K562 (cell line): ENCODE measurements at regions not wholly inside any gene's neighbourhood (a gene's known extent, or its start where the extent isn't known, plus 50 kb on each side); places are given as distances from the start of the nearest gene placed in this dataset.

Source experiments
- ATAC-seq: fragments of 200-7000 bp; cut with Tn5 transposase; 3 replicates; pipeline ENCODE4 v1.9.1; 2020; ENCODE audit warnings: moderate library complexity
- BruUV-seq: library from RNA; stranded (reverse); fragments of 400-500 nt; replicated peaks from 2 replicates; lab custom pipeline; 2021; lab: Mats Ljungman, UMichigan
- CTCF ChIA-PET: fragments of 300-600 bp; formaldehyde crosslinking; extraction: SDS; loops from one replicate; lab custom pipeline; 2021; ENCODE audit warnings: low intra/inter-chr PET ratio; lab: Yijun Ruan, JAX
- POLR2A ChIA-PET: fragments of 300-600, 350-650 bp; sonication (Branson Sonifier 250); formaldehyde crosslinking; extraction: SDS; loops from one replicate; lab custom pipeline; 2021; ENCODE audit warnings: antibody characterized with exemption, inconsistent platforms; lab: Yijun Ruan, JAX
- DNase-seq, 4 experiments: peaks; one replicate each; pipeline versions ENCODE4 v3.0.0 to v3.0.0-alpha.2; 2011 to 2018; ENCODE audit warnings: low spot score in 3 of 4, mixed read lengths in 3 of 4; ENCODE audit errors: extremely low read depth in 1 of 4
- FAIRE-seq: peaks from 2 replicates; lab custom pipeline; 2011; peaks lifted over from hg19 to GRCh38; lab: Jason Lieb, UNC
- H2AFZ ChIP-seq: 2 replicates; pipeline ENCODE4 v1.6.0; 2011; ENCODE audit warnings: low read depth, low read length, control low read depth, inconsistent platforms
- H3K27ac ChIP-seq: fragments of 200-600 bp; 3 replicates; pipeline ENCODE4 v1.8.0; 2011; ENCODE audit warnings: low read depth, mild to moderate bottlenecking, control low read depth, inconsistent platforms, low read length, moderate library complexity, mixed read lengths; ENCODE audit errors: extremely low read depth
- H3K27me3 ChIP-seq, 2 experiments: fragments of 300-600 bp in 1 of 2; 2 replicates in 1 of 2; 3 replicates in 1 of 2; pipeline versions ENCODE4 v1.6.0 to v1.8.0; 2011; ENCODE audit warnings: inconsistent platforms in 2 of 2, low read length in 2 of 2, mild to moderate bottlenecking in 1 of 2, mixed read lengths in 1 of 2, moderate library complexity in 1 of 2; ENCODE audit not compliant: control insufficient read depth in 2 of 2, insufficient read depth in 2 of 2
- H3K36me3 ChIP-seq: fragments of 300-600 bp; 3 replicates; pipeline ENCODE4 v1.8.0; 2011; ENCODE audit warnings: mild to moderate bottlenecking, low read length, inconsistent platforms; ENCODE audit not compliant: control insufficient read depth, insufficient read depth
- H3K4me1 ChIP-seq, 2 experiments: fragments of 200-600 bp in 1 of 2; replicated peaks in 1 of 2; 2 replicates in 1 of 2; 3 replicates in 1 of 2; pipeline versions ENCODE4 v1.5.1 to v1.8.0; 2011; ENCODE audit warnings: inconsistent platforms in 2 of 2, low read length in 2 of 2, mild to moderate bottlenecking in 1 of 2, mixed read lengths in 1 of 2, moderate library complexity in 1 of 2; ENCODE audit not compliant: control insufficient read depth in 2 of 2, insufficient read depth in 2 of 2
- H3K4me2 ChIP-seq: 2 replicates; pipeline ENCODE4 v1.6.1; 2011; ENCODE audit warnings: low read length, control low read depth, inconsistent platforms, mixed read lengths; ENCODE audit not compliant: insufficient read depth
- H3K4me3 ChIP-seq: fragments of 200-600 bp; sonication (generic), shearing (Covaris generic); 2 replicates; pipeline ENCODE4 v1.5.1; 2016; ENCODE audit warnings: control low read depth, inconsistent platforms
- H3K79me2 ChIP-seq: fragments of 200-600 bp; 3 replicates; pipeline ENCODE4 v1.8.0; 2011; ENCODE audit warnings: low read length, inconsistent platforms; ENCODE audit not compliant: control insufficient read depth, insufficient read depth
- H3K9ac ChIP-seq, 2 experiments: 2 replicates each; pipeline versions ENCODE4 v1.6.0 to v1.6.1; 2011; ENCODE audit warnings: low read depth in 2 of 2, low read length in 2 of 2, control low read depth in 1 of 2, inconsistent platforms in 1 of 2, mild to moderate bottlenecking in 1 of 2, mixed read lengths in 1 of 2; ENCODE audit not compliant: insufficient read depth in 1 of 2
- H3K9me1 ChIP-seq: one replicate; pipeline ENCODE4 v1.6.0; 2011; ENCODE audit warnings: inconsistent platforms, mild to moderate bottlenecking, low read length, moderate library complexity; ENCODE audit not compliant: control insufficient read depth, insufficient read depth
- H3K9me3 ChIP-seq: replicated peaks from 2 replicates; pipeline ENCODE4 v1.5.1; 2011; ENCODE audit warnings: low read depth, low read length, inconsistent platforms; ENCODE audit not compliant: control insufficient read depth, insufficient read depth
- H4K20me1 ChIP-seq: replicated peaks from 2 replicates; pipeline ENCODE4 v1.6.1; 2011; ENCODE audit warnings: low read length, inconsistent platforms, mixed read lengths; ENCODE audit not compliant: control insufficient read depth, insufficient read depth
- CBFB ChIP-seq: sonication (generic); formaldehyde crosslinking; IDR thresholded peaks from 2 replicates; pipeline ENCODE4 v1.4.0; 2020; ENCODE audit warnings: mild to moderate bottlenecking, missing genetic modification reagents
- E2F3 ChIP-seq: fragments of 250-450 bp; sonication (Bioruptor Pico); IDR thresholded peaks from 2 replicates; pipeline ENCODE4 v1.4.0; 2020; ENCODE audit warnings: mild to moderate bottlenecking
- EZH2 ChIP-seq: IDR thresholded peaks from 2 replicates; pipeline ENCODE4 v1.6.1; 2012; ENCODE audit warnings: low read depth, mild to moderate bottlenecking, inconsistent platforms, low read length, borderline replicate concordance
- GABPB1 ChIP-seq: sonication (generic); formaldehyde crosslinking; IDR thresholded peaks from 2 replicates; pipeline ENCODE4 v1.8.0; 2022; ENCODE audit warnings: mild to moderate bottlenecking, missing genetic modification reagents
- MCM3 ChIP-seq: fragments of 450-650 bp; IDR thresholded peaks from 2 replicates; pipeline ENCODE4 v1.6.1; 2016
- MTA2 ChIP-seq: fragments of 450-650 bp; IDR thresholded peaks from 2 replicates; pipeline ENCODE4 v1.6.1; 2016; ENCODE audit warnings: low read depth
- TAF9B ChIP-seq: fragments of 450-650 bp; IDR thresholded peaks from 2 replicates; pipeline ENCODE4 v1.6.1; 2018; ENCODE audit warnings: mild to moderate bottlenecking; ENCODE audit not compliant: partially characterized antibody
- ZNF785 ChIP-seq: fragments of 250-450 bp; sonication (Bioruptor Pico); IDR thresholded peaks from 2 replicates; pipeline ENCODE4 v1.4.0; 2020; ENCODE audit warnings: mild to moderate bottlenecking
- WGBS: fragments of 100-300 bp; shearing (Covaris generic); methylation state at CpG from one replicate; pipeline ENCODE4 v1.1.6; 2016; ENCODE audit warnings: low coverage, mixed read lengths; ENCODE audit not compliant: insufficient coverage; ENCODE audit errors: missing lambda C conversion rate; 5-methylcytosine and 5-hydroxymethylcytosine counted together
- in situ Hi-C: fragments of 300-500 bp; cut with MboI; formaldehyde crosslinking; loops from 4 replicates; pipeline ENCODE4 v1.15.0; 2018; ENCODE audit warnings: inconsistent platforms, mixed read lengths
- intact Hi-C: fragments of 100-400 bp; cut with micrococcal nuclease; formaldehyde crosslinking; loops from 2 replicates; pipeline ENCODE4 v1.14.2; 2022
- TF ChIP-seq, protein P1 (sequence below): fragments of 450-650 bp; IDR thresholded peaks from 2 replicates; pipeline ENCODE4 v1.6.1; 2016; ENCODE audit warnings: borderline replicate concordance
- TF ChIP-seq, protein P2 (sequence below): sonication (generic); formaldehyde crosslinking; IDR thresholded peaks from 2 replicates; pipeline ENCODE4 v1.8.0; 2022; ENCODE audit warnings: missing genetic modification reagents, mild to moderate bottlenecking, borderline replicate concordance
- TF ChIP-seq, protein P3 (sequence below): fragments of 450-650 bp; IDR thresholded peaks from 2 replicates; pipeline ENCODE4 v1.6.1; 2017; ENCODE audit warnings: mild to moderate bottlenecking, moderate library complexity
- TF ChIP-seq, protein P4 (sequence below): fragments of 250-450 bp; sonication (Bioruptor Pico); IDR thresholded peaks from 2 replicates; pipeline ENCODE4 v1.5.0; 2021

DNA sequence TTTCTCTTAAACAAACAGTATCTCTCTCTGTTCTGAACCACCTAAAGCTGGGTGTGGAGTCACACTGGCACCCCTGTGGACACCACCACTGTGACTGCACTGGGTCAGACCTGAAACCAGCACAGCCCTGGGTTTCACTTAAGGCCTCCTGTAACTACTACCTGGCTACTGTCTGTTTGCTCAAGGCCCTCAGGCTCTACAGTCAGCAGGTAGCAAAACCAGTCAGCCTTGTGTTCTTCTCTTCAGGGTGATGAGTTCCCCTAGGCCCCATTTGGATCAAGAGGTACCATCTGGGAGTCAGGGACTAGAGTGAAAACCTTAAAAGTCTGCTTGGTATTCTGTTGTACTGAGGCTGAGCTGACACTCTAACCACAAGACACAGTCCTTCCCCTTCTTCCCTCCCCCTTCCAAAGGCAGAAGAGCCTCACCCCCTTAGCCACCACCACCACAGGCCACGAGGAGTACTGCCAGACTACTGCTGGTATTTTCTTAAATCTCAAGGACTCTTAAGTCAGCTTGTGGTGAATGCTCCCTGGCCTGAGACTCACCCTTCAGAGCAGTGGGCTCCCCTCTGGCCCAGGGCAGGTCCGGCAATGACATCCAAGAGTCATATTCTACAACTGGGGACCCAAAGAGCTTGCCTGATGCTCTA is 153.2 kb upstream of the MON1B start:
- Histone ChIP-seq H3K4me1 (no peaks in the 10 kb centered on the region), H3K36me3 (no peaks in the 10 kb centered on the region), H3K4me3 (no peak overlapping the region), H3K9ac (no peak overlapping the region), H3K27me3 (no peaks in the 10 kb centered on the region), H3K9me3 (no peaks in the 10 kb centered on the region), H4K20me1 (no peaks in the 10 kb centered on the region), H3K4me2 (no peak overlapping the region), H3K79me2 (no peaks in the 10 kb centered on the region), H2AFZ (no peak overlapping the region), H3K27ac (no peak overlapping the region), H3K9me1 (no peaks in the 10 kb centered on the region)
- CTCF ChIA-PET = no interaction called here
- POLR2A ChIA-PET = no interaction called here
- no TSS peak for BruUV-seq
- ATAC-seq = no peak
- intact Hi-C loops (no loop called here), in situ Hi-C loops (no loop called here)
- TF ChIP-seq GABPB1 (CRISPR knock-in tag) = no peak
- TF ChIP-seq, protein P1, sequence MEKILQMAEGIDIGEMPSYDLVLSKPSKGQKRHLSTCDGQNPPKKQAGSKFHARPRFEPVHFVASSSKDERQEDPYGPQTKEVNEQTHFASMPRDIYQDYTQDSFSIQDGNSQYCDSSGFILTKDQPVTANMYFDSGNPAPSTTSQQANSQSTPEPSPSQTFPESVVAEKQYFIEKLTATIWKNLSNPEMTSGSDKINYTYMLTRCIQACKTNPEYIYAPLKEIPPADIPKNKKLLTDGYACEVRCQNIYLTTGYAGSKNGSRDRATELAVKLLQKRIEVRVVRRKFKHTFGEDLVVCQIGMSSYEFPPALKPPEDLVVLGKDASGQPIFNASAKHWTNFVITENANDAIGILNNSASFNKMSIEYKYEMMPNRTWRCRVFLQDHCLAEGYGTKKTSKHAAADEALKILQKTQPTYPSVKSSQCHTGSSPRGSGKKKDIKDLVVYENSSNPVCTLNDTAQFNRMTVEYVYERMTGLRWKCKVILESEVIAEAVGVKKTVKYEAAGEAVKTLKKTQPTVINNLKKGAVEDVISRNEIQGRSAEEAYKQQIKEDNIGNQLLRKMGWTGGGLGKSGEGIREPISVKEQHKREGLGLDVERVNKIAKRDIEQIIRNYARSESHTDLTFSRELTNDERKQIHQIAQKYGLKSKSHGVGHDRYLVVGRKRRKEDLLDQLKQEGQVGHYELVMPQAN = no peak
- TF ChIP-seq CBFB (CRISPR knock-in tag) = no peak
- TF ChIP-seq, protein P2, sequence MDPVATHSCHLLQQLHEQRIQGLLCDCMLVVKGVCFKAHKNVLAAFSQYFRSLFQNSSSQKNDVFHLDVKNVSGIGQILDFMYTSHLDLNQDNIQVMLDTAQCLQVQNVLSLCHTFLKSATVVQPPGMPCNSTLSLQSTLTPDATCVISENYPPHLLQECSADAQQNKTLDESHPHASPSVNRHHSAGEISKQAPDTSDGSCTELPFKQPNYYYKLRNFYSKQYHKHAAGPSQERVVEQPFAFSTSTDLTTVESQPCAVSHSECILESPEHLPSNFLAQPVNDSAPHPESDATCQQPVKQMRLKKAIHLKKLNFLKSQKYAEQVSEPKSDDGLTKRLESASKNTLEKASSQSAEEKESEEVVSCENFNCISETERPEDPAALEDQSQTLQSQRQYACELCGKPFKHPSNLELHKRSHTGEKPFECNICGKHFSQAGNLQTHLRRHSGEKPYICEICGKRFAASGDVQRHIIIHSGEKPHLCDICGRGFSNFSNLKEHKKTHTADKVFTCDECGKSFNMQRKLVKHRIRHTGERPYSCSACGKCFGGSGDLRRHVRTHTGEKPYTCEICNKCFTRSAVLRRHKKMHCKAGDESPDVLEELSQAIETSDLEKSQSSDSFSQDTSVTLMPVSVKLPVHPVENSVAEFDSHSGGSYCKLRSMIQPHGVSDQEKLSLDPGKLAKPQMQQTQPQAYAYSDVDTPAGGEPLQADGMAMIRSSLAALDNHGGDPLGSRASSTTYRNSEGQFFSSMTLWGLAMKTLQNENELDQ = no peak
- TF ChIP-seq EZH2 = no peak
- TF ChIP-seq TAF9B = no peak
- TF ChIP-seq, protein P3, sequence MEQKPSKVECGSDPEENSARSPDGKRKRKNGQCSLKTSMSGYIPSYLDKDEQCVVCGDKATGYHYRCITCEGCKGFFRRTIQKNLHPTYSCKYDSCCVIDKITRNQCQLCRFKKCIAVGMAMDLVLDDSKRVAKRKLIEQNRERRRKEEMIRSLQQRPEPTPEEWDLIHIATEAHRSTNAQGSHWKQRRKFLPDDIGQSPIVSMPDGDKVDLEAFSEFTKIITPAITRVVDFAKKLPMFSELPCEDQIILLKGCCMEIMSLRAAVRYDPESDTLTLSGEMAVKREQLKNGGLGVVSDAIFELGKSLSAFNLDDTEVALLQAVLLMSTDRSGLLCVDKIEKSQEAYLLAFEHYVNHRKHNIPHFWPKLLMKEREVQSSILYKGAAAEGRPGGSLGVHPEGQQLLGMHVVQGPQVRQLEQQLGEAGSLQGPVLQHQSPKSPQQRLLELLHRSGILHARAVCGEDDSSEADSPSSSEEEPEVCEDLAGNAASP = no peak
- no peak for TF ChIP-seq MTA2
- no peak for TF ChIP-seq ZNF785 (CRISPR knock-in tag)
- TF ChIP-seq E2F3 (CRISPR knock-in tag) = no peak
- TF ChIP-seq, protein P4, sequence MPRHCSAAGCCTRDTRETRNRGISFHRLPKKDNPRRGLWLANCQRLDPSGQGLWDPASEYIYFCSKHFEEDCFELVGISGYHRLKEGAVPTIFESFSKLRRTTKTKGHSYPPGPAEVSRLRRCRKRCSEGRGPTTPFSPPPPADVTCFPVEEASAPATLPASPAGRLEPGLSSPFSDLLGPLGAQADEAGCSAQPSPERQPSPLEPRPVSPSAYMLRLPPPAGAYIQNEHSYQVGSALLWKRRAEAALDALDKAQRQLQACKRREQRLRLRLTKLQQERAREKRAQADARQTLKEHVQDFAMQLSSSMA = no peak
- TF ChIP-seq MCM3 = no peak
- no peak for DNase-seq
- WGBS = 0% methylated on average over 2 of the region's 2 CpGs
- no peak for FAIRE-seq
